Neural progenitor cell (in vitro differentiated cells): ENCODE measurements at regions not wholly inside any gene's neighbourhood (a gene's known extent, or its start where the extent isn't known, plus 50 kb on each side); places are given as distances from the start of the nearest gene placed in this dataset.

ENCODE experiments used
- DNase-seq: peaks from one replicate; pipeline ENCODE4 v3.0.0-alpha.2; 2016; ENCODE audit warnings: low spot score
- H2AFZ ChIP-seq: fragments of 200-600 bp; sonication (generic); replicated peaks from 2 replicates; pipeline ENCODE4 v1.6.1; 2016; ENCODE audit warnings: antibody characterized with exemption
- H3F3A ChIP-seq: fragments of 200-600 bp; sonication (generic); 2 replicates; pipeline ENCODE4 v1.6.1; 2016; ENCODE audit warnings: antibody characterized with exemption, low read depth
- H3K27ac ChIP-seq: fragments of 200-600 bp; sonication (generic); 2 replicates; pipeline ENCODE4 v1.5.1; 2016; ENCODE audit warnings: mild to moderate bottlenecking
- H3K27me3 ChIP-seq: fragments of 200-600 bp; sonication (generic); 2 replicates; pipeline ENCODE4 v1.6.1; 2016; ENCODE audit warnings: mild to moderate bottlenecking, moderate library complexity
- H3K36me3 ChIP-seq: fragments of 200-600 bp; sonication (generic); 2 replicates; pipeline ENCODE4 v1.5.1; 2016
- H3K4me1 ChIP-seq: fragments of 200-600 bp; sonication (generic); 2 replicates; pipeline ENCODE4 v1.6.1; 2016; ENCODE audit warnings: mixed run types
- H3K4me2 ChIP-seq: fragments of 200-600 bp; sonication (generic); 2 replicates; pipeline ENCODE4 v1.6.1; 2016
- H3K4me3 ChIP-seq: fragments of 200-600 bp; sonication (generic); 2 replicates; pipeline ENCODE4 v1.5.1; 2016
- H3K79me2 ChIP-seq: fragments of 200-600 bp; sonication (generic); 2 replicates; pipeline ENCODE4 v1.6.1; 2016; ENCODE audit warnings: low read depth
- H3K9ac ChIP-seq: fragments of 200-600 bp; sonication (generic); 2 replicates; pipeline ENCODE4 v1.6.1; 2016
- H3K9me3 ChIP-seq: fragments of 200-600 bp; sonication (generic); 2 replicates; pipeline ENCODE4 v1.5.1; 2016; ENCODE audit warnings: low read depth
- H4K20me1 ChIP-seq: fragments of 200-600 bp; sonication (generic); 2 replicates; pipeline ENCODE4 v1.6.1; 2016; ENCODE audit warnings: low read depth
- H3K27ac Mint-ChIP-seq: 3 replicates; pipeline ENCODE4 v1.8.0; 2021; ENCODE audit warnings: mixed read lengths
- H3K27me3 Mint-ChIP-seq: 2 replicates; pipeline ENCODE4 v1.8.0; 2022; ENCODE audit warnings: low read depth, mild to moderate bottlenecking, inconsistent platforms, moderate library complexity, mixed read lengths; ENCODE audit not compliant: insufficient read depth
- H3K36me3 Mint-ChIP-seq: 3 replicates; pipeline ENCODE4 v1.8.0; 2021; ENCODE audit warnings: mixed read lengths
- H3K4me1 Mint-ChIP-seq: 3 replicates; pipeline ENCODE4 v1.8.0; 2021; ENCODE audit warnings: mixed read lengths
- H3K4me3 Mint-ChIP-seq: 3 replicates; pipeline ENCODE4 v1.8.0; 2021; ENCODE audit warnings: mild to moderate bottlenecking, moderate library complexity, mixed read lengths
- H3K9me3 Mint-ChIP-seq: 3 replicates; pipeline ENCODE4 v1.8.0; 2020; ENCODE audit warnings: mixed read lengths
- EZH2 ChIP-seq: fragments of 200-600 bp; sonication (generic); IDR thresholded peaks from 2 replicates; pipeline ENCODE4 v1.6.1; 2017; ENCODE audit warnings: antibody characterized with exemption, mild to moderate bottlenecking, moderate library complexity
- EZH2phosphoT487 ChIP-seq: fragments of 200-600 bp; sonication (generic); IDR thresholded peaks from 2 replicates; pipeline ENCODE4 v1.6.1; 2017; ENCODE audit warnings: antibody characterized with exemption
- TF ChIP-seq, protein P1 (sequence below): fragments of 200-600 bp; sonication (generic); IDR thresholded peaks from 2 replicates; pipeline ENCODE4 v1.5.1; 2017; ENCODE audit warnings: antibody characterized with exemption, mild to moderate bottlenecking

DNA sequence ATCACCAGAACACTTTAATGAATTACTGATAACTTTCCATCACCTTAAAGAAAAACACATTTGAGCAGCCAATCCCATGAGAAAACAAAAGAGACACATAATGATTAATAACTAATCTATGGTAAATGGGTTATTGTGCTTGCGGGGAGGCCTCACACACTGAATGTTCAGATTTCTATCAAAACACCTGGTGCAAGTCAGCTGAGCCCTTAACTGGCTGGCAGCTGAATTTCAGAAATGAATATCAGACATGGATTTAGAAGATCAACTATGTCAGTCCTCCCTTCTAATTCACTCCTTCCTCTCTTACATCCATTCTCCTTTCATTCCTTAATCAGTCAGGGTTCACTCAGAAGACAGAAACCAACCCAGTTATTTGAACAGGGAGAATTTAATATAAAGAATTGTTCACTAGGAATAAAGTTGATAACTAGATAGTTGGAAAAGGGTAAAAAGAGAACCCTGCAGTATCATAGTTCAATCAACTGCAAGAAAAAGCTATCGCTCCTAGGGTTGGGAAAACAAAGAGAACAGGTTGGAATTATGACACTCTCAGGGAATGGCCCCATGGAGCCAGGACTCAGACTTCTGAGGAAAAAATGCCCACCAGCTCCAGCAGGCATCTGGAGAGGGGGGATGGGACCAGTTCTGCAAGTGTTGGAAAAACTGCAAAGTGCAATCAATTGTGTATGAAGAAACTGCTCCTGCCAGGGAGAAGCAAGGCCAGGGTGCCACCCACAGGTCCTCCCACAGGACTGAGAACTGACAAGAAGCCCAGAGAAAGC is 577.1 kb upstream of the CDH5 start:
- TF ChIP-seq, protein P1, sequence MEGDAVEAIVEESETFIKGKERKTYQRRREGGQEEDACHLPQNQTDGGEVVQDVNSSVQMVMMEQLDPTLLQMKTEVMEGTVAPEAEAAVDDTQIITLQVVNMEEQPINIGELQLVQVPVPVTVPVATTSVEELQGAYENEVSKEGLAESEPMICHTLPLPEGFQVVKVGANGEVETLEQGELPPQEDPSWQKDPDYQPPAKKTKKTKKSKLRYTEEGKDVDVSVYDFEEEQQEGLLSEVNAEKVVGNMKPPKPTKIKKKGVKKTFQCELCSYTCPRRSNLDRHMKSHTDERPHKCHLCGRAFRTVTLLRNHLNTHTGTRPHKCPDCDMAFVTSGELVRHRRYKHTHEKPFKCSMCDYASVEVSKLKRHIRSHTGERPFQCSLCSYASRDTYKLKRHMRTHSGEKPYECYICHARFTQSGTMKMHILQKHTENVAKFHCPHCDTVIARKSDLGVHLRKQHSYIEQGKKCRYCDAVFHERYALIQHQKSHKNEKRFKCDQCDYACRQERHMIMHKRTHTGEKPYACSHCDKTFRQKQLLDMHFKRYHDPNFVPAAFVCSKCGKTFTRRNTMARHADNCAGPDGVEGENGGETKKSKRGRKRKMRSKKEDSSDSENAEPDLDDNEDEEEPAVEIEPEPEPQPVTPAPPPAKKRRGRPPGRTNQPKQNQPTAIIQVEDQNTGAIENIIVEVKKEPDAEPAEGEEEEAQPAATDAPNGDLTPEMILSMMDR, result no peak
- TF ChIP-seq EZH2phosphoT487 (no peak), EZH2 (no peak)
- Mint-ChIP-seq H3K9me3 (no peaks in the 10 kb centered on the region), H3K27me3 (peaks cover 8% of the 10 kb centered on the region), H3K4me1 (peaks cover 6% of the 10 kb centered on the region), H3K36me3 (no peaks in the 10 kb centered on the region), H3K27ac (no peak overlapping the region), H3K4me3 (no peak overlapping the region)
- Histone ChIP-seq H3K9ac (no peak overlapping the region), H3K36me3 (no peaks in the 10 kb centered on the region), H3K27ac (no peak overlapping the region), H3K27me3 (no peaks in the 10 kb centered on the region), H4K20me1 (no peaks in the 10 kb centered on the region), H2AFZ (no peak overlapping the region), H3K9me3 (no peaks in the 10 kb centered on the region), H3K4me2 (no peak overlapping the region), H3K4me1 (no peaks in the 10 kb centered on the region), H3K79me2 (no peaks in the 10 kb centered on the region), H3K4me3 (no peak overlapping the region), H3F3A (no peaks in the 10 kb centered on the region)
- no peak for DNase-seq

DNA sequence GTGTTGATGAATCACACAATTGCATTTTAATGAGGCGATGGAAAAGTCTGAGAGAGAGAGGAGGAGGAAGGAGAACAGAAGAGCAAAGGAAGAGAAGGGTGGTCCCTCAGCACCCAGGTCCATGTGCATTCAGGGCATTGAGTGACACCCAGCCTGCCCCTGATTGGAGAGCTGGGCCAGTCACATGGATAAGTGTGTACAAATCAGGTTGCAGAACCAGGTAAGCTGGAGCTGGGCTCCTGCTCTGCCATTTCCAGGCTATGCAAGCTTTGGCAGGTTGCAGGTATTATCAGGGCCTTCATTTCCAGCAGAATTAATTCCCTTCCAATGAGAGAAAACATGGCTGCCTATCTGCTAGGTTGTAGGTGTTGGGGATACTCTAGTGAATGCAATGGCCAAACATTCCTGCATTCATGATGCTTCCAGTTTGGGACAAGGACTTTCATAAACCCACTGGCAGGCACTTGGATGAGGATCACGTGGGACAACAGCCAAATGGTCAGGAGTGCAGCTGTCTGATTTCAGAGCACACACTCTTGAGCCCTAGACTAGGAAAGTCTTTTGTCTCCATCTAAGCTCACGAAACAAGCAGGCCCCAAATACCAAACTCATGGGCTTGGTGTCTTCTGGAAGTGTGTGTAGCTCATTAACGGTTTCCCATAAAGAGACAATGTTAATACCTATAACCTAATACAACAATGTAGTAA is 577.9 kb upstream of the CDH5 start:
- Histone ChIP-seq H3K4me1 (no peaks in the 10 kb centered on the region), H3F3A (no peaks in the 10 kb centered on the region), H4K20me1 (no peaks in the 10 kb centered on the region), H3K4me2 (no peak overlapping the region), H3K9me3 (no peaks in the 10 kb centered on the region), H3K27me3 (no peaks in the 10 kb centered on the region), H3K4me3 (no peak overlapping the region), H3K79me2 (no peaks in the 10 kb centered on the region), H3K9ac (no peak overlapping the region), H3K27ac (no peak overlapping the region), H2AFZ (no peak overlapping the region), H3K36me3 (no peaks in the 10 kb centered on the region)
- no peak overlapping the region for H3K4me3 Mint-ChIP-seq
- H3K27ac Mint-ChIP-seq, result no peak overlapping the region
- DNase-seq, result no peak
- peaks cover 6% of the 10 kb centered on the region for H3K4me1 Mint-ChIP-seq
- TF ChIP-seq, protein P1, result no peak
- no peak for TF ChIP-seq EZH2
- no peak for TF ChIP-seq EZH2phosphoT487
- peaks cover 2% of the 10 kb centered on the region for H3K9me3 Mint-ChIP-seq
- H3K36me3 Mint-ChIP-seq, result no peaks in the 10 kb centered on the region
- peaks cover 11% of the 10 kb centered on the region for H3K27me3 Mint-ChIP-seq

- Histone ChIP-seq H4K20me1 (no peaks in the 10 kb centered on the region), H3F3A (no peaks in the 10 kb centered on the region), H3K27me3 (no peaks in the 10 kb centered on the region), H2AFZ (no peak overlapping the region), H3K27ac (no peak overlapping the region), H3K9me3 (no peaks in the 10 kb centered on the region), H3K36me3 (no peaks in the 10 kb centered on the region), H3K4me3 (no peak overlapping the region), H3K4me2 (no peak overlapping the region), H3K79me2 (no peaks in the 10 kb centered on the region), H3K9ac (no peak overlapping the region), H3K4me1 (peaks cover 1% of the 10 kb centered on the region)
- DNase-seq, result no peak
- peaks cover 2% of the 10 kb centered on the region for H3K9me3 Mint-ChIP-seq
- TF ChIP-seq EZH2phosphoT487, result no peak
- TF ChIP-seq EZH2, result no peak
- TF ChIP-seq, protein P1, result no peak
- peaks cover 6% of the 10 kb centered on the region for H3K4me1 Mint-ChIP-seq
- no peak overlapping the region for H3K4me3 Mint-ChIP-seq
- no peaks in the 10 kb centered on the region for H3K36me3 Mint-ChIP-seq
- H3K27ac Mint-ChIP-seq, result no peak overlapping the region
- H3K27me3 Mint-ChIP-seq, result peaks cover 11% of the 10 kb centered on the region
Measured at GRCh38 chr16:65787921-65788320, 578.6 kb upstream of the CDH5 start.
